ENCODE measurements at regions not wholly inside any gene's neighbourhood (a gene's known extent, or its start where the extent isn't known, plus 50 kb on each side); places are given as distances from the start of the nearest gene placed in this dataset.

DNA sequence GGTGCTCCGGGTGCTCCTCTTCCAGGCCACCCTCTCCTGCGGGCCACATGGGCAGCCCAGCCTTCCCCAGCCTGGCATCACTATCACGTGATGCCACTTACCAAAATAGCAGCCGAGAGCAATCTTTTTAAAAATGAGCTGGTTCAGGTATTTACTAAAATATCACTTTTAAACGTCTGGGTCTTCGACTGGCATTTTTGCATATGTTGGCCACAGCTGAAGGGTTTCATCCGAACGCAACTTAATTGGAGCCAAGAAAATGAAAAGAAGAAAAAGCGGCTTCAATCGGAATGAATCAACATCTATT is 94.6 kb upstream of the ANO1 start:
- no peaks in the 10 kb centered on the region for H3K4me1 Mint-ChIP-seq
- H3K4me3 Mint-ChIP-seq = no peak overlapping the region
- H3K9me3 Mint-ChIP-seq = no peaks in the 10 kb centered on the region
- H3K27ac Mint-ChIP-seq = no peak overlapping the region
- no peak for DNase-seq
- no peak for ATAC-seq (ENCODE audit: low read depth)
- H3K27me3 Mint-ChIP-seq = peaks cover 49% of the 10 kb centered on the region
- H3K36me3 Mint-ChIP-seq = no peaks in the 10 kb centered on the region
- POLR2A ChIA-PET = no interaction called here

DNA sequence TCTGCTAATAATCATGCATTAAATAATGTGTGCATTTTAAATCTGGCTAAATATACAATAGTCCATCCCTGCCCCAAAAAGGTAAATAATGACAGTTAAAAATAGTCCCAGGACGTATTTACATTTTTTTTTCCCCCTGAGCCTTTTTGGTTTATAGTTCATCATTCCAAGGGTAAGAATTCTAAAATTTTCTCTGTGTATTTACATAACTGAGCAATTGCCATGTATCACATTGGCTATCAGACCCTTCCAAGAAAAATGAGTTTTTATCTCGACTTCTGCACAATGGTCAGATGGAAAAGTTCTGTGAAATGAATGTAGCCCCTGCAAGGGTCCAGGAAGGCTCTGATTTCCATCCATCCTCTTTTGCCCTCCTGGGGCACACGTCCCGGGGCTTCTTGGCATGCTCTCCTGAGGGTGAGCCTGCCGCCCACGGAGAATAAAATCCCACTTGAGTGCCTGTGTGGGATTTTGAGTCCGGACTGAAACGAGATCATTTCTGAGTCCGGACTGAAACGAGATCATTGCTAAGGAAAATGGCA is 94.1 kb upstream of the ANO1 start:
- H3K27ac Mint-ChIP-seq = no peak overlapping the region

DNA sequence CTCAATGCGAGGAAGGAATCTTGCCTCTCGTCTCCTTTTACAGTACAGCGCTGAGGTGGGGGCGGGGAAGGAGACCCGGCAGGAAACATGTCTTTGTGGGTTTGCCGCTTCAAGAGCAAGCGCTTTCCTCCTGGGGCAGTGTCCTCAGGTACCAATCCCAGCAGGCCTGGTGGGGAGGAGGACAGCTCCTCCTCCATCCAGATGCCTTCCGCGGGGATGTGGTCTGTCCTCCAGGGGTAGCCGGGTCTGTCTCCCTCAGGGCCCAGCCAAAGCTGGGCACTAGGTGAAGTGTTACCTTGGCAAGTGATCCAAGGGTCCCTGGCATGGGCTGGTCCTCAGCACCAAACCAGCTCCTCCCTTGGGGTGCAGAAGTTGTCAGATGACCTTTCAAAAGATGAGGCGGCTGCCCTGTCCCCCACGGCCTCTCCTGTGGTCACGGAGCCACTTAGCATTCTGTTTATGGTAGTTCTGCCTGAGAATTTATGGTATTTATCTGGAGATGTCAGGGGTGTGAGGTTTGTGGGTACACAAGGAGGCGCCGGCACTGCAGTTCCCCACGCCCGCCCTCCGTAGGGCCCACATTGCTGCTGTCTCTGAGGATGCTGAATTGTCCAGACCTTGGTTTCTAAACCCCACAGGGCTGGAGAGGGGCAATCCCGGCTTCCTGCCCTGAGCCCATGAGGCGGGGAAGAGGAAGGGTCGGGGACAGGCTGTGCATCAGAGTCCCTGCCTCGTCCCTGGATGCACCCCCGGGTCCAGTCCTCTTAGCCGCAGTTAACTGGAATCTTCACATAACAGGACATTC is 93.5 kb upstream of the ANO1 start:
- no peak overlapping the region for H3K4me3 Mint-ChIP-seq
- POLR2A ChIA-PET = no interaction called here
- H3K4me1 Mint-ChIP-seq = no peaks in the 10 kb centered on the region
- ATAC-seq (ENCODE audit: low read depth) (no peak), DNase-seq (no peak)
- no peaks in the 10 kb centered on the region for H3K9me3 Mint-ChIP-seq
- peaks cover 53% of the 10 kb centered on the region for H3K27me3 Mint-ChIP-seq
- no peak overlapping the region for H3K27ac Mint-ChIP-seq
- no peaks in the 10 kb centered on the region for H3K36me3 Mint-ChIP-seq

More for the DNA sequence above, 94.1 kb upstream of the ANO1 start:
- Mint-ChIP-seq H3K4me3 (no peak overlapping the region), H3K36me3 (no peaks in the 10 kb centered on the region), H3K9me3 (no peaks in the 10 kb centered on the region), H3K27me3 (peaks cover 51% of the 10 kb centered on the region), H3K4me1 (no peaks in the 10 kb centered on the region)
- POLR2A ChIA-PET = no interaction called here
- DNase-seq (no peak), ATAC-seq (ENCODE audit: low read depth) (no peak)

- H3K27ac Mint-ChIP-seq = no peak overlapping the region
- POLR2A ChIA-PET = no interaction called here
Observed at GRCh38 chr11:69985331-69985640, 92.8 kb upstream of the ANO1 start.

DNA sequence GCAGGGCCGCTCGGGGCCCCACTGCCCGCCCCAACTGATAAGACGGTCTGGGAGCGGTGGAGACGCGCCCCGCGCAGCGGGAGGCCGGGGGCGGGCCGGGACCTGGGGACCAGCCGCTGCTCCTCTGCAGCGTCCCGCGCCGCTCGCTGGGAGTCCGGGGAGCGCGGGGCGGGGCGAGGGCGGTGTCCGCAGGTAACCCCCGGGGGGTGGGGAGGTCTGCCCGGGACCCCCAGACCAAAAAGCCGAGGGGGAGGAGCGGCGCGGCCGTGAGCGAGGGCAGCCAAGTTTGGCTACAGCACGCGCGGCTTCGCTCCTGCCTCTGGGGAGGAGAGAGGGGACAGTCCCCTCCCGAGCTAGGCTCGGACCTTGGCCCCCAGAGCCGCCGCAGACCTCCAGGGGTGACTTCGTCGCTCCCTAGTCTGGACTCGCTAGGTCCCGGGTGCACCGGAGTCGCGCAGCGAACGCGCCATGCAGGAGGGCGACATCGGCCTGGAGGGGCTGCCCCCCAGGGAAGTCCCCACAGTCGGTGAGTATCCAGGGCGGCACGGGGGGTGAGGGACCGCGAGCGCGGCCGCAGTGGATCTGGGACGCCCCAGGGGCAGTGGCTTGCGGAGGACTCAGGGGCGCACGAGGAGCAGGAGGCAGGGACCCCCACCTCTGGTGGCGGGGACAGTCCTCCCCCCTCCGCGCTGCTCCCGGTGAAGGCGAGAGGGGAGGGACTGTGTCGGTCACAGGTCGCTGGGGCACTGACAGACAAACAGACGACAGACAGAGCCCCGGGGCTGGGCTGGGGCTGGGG is 92.3 kb upstream of the ANO1 start:
- DNase-seq (no peak), ATAC-seq (ENCODE audit: low read depth) (no peak)
- Mint-ChIP-seq H3K27me3 (peaks cover 51% of the 10 kb centered on the region), H3K36me3 (no peaks in the 10 kb centered on the region), H3K4me1 (no peaks in the 10 kb centered on the region), H3K4me3 (no peak overlapping the region), H3K9me3 (no peaks in the 10 kb centered on the region), H3K27ac (no peak overlapping the region)
- POLR2A ChIA-PET = no interaction called here

More at GRCh38 chr11:69985331-69985640, 92.8 kb upstream of the ANO1 start:
- Mint-ChIP-seq H3K36me3 (no peaks in the 10 kb centered on the region), H3K9me3 (no peaks in the 10 kb centered on the region), H3K27me3 (peaks cover 51% of the 10 kb centered on the region), H3K4me3 (no peak overlapping the region), H3K4me1 (no peaks in the 10 kb centered on the region)
- ATAC-seq (ENCODE audit: low read depth) (no peak), DNase-seq (no peak)

DNA sequence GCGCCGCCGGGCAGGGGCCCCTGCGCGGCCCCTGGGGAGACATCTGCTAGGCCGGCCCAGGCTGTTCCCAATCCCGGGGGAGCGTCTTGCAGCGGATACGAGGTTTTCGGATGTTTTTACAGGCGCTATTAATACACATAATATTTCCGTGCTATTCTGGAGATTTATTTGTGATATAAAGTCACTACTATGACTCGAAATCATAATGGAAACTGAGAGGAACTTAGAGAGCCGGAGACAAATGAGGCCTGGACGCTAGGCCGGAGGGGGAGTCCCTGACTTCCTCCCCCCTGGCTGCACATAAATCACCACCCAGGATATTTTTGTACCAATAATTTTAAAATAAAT is 91.7 kb upstream of the ANO1 start:
- no peak overlapping the region for H3K27ac Mint-ChIP-seq
- POLR2A ChIA-PET = no interaction called here
- H3K9me3 Mint-ChIP-seq = no peaks in the 10 kb centered on the region
- ATAC-seq (ENCODE audit: low read depth) (no peak), DNase-seq (no peak)
- no peak overlapping the region for H3K4me3 Mint-ChIP-seq
- H3K27me3 Mint-ChIP-seq = peaks cover 51% of the 10 kb centered on the region
- no peaks in the 10 kb centered on the region for H3K36me3 Mint-ChIP-seq
- no peaks in the 10 kb centered on the region for H3K4me1 Mint-ChIP-seq

GRCh38 chr11:69986830-69987229 is 91.3 kb upstream of the ANO1 start:
- Mint-ChIP-seq H3K4me1 (no peaks in the 10 kb centered on the region), H3K27ac (no peak overlapping the region), H3K4me3 (no peak overlapping the region), H3K27me3 (peaks cover 51% of the 10 kb centered on the region), H3K36me3 (no peaks in the 10 kb centered on the region), H3K9me3 (no peaks in the 10 kb centered on the region)
- POLR2A ChIA-PET = no interaction called here
- ATAC-seq (ENCODE audit: low read depth) (no peak), DNase-seq (no peak)

DNA sequence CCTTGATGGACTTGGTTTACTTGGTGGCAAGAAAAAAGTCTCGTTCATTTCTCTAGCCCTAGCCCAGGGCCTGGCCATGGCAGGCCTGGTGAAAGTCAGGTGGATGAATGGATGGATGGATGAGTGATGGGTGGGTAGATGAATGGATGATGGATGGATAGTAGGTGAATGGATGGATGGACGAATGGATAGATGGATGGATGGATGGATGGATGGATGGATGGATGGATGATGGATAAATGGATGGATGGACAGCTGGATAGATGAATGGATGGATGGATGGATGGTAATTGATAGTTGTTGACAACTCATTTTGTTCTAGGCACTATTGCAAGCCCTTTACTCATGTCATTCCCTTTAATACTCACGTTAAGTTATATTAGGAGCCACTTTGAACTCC is 86.1 kb upstream of the ANO1 start:
- ATAC-seq (ENCODE audit: low read depth) = no peak
- H3K27ac Mint-ChIP-seq = no peak overlapping the region
- no peaks in the 10 kb centered on the region for H3K4me1 Mint-ChIP-seq
- H3K9me3 Mint-ChIP-seq = peaks cover 2% of the 10 kb centered on the region
- POLR2A ChIA-PET = no interaction called here
- no peak for DNase-seq
- H3K4me3 Mint-ChIP-seq = no peak overlapping the region
- no peaks in the 10 kb centered on the region for H3K36me3 Mint-ChIP-seq
- H3K27me3 Mint-ChIP-seq = peaks cover 27% of the 10 kb centered on the region

DNA sequence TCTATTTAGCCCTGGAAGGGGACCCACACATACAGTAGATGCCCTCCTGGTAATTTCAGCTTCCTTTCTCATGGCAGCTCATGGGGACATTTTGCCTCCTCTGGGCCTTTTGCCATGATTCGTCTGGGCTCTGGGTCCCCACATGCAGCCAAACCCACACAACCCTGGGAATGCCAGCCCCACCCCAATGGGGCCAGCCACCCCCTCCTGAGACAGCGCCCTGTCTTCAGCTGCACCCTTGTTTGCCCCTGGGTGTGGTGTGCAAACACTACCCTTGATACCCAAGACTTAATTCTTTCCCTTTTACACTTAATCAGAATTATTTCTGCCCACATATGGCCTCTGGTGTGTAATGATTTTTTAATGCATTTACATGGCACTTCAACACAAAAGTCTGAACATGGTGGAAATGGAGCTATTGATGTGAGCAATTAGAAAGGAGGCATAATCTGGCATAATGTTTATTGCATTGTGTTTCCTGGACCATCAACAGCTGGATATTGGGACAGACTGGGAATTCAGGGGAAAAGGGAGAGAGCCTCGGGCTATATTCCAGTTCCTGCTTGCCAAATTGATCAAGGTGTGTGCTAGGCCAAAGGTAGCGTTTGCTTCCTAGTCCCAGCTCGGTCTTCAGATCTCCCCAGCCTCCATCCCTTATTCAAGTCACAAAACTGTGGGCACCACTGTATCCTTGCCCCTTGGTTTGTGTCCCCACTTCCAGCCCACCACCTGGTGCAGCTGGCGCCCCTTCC is 85.0 kb upstream of the ANO1 start:
- H3K27me3 Mint-ChIP-seq = peaks cover 16% of the 10 kb centered on the region
- no peak for ATAC-seq (ENCODE audit: low read depth)

DNA sequence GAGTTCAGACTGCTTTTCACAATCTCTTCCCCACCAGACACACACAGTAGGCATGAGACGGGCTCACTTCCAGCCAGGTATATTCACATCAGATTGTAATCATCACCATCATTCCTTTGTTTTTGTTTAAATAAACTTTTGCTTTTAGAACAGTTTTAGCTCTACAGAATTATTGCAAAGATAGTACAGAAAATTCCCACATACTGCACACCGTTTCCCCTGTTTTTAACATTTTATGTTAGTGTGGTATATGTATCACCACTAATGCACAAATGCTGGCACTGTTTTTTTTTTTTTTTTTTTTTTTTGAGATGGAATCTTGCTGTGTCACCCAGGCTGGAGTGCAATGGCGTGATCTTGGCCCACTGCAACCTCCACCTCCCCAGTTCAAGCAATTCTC is 83.3 kb upstream of the ANO1 start:
- no peaks in the 10 kb centered on the region for H3K36me3 Mint-ChIP-seq
- peaks cover 8% of the 10 kb centered on the region for H3K27me3 Mint-ChIP-seq
- H3K4me1 Mint-ChIP-seq = no peaks in the 10 kb centered on the region
- H3K27ac Mint-ChIP-seq = no peak overlapping the region
- POLR2A ChIA-PET = no interaction called here
- no peak for ATAC-seq (ENCODE audit: low read depth)
- peaks cover 2% of the 10 kb centered on the region for H3K9me3 Mint-ChIP-seq
- H3K4me3 Mint-ChIP-seq = no peak overlapping the region
- DNase-seq = no peak

More for the DNA sequence above, 85.0 kb upstream of the ANO1 start:
- H3K9me3 Mint-ChIP-seq = peaks cover 2% of the 10 kb centered on the region
- H3K36me3 Mint-ChIP-seq = no peaks in the 10 kb centered on the region
- no peak overlapping the region for H3K27ac Mint-ChIP-seq
- no peaks in the 10 kb centered on the region for H3K4me1 Mint-ChIP-seq
- POLR2A ChIA-PET = interaction anchor here (0.6 kb wide), 1 partner anchor 161 kb away, joined by 4 read pairs; no protein-coding TSS in a partner anchor
- no peak for DNase-seq
- no peak overlapping the region for H3K4me3 Mint-ChIP-seq

- Mint-ChIP-seq H3K36me3 (no peaks in the 10 kb centered on the region), H3K9me3 (peaks cover 2% of the 10 kb centered on the region), H3K4me1 (no peaks in the 10 kb centered on the region), H3K27me3 (peaks cover 12% of the 10 kb centered on the region), H3K27ac (no peak overlapping the region), H3K4me3 (no peak overlapping the region)
- DNase-seq (no peak), ATAC-seq (ENCODE audit: low read depth) (no peak)
- POLR2A ChIA-PET = no interaction called here
Observed at GRCh38 chr11:69995697-69996096, 82.4 kb upstream of the ANO1 start.

DNA sequence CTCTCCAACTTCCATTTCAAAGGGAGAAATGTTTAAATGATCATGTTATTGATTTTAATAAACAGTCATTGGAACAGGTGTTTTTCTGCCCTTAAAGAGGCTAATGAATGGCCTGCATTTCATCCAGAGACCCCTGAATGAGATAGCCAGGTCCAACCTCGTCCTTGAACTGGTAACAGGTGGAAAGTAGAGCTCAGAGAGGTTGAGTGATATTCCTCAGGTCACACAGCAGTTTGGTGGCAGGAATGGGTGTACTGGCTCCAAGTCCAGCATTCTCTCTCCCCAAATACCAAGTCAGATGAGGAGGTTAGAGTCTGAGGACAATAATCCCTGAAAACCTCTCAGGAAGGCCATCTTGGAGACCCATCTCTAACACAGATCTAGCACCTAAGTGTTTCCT is 81.7 kb upstream of the ANO1 start:
- POLR2A ChIA-PET = no interaction called here
- H3K9me3 Mint-ChIP-seq = peaks cover 2% of the 10 kb centered on the region
- ATAC-seq (ENCODE audit: low read depth) (no peak), DNase-seq (no peak)
- peaks cover 14% of the 10 kb centered on the region for H3K27me3 Mint-ChIP-seq
- H3K27ac Mint-ChIP-seq = no peak overlapping the region
- H3K36me3 Mint-ChIP-seq = no peaks in the 10 kb centered on the region
- no peaks in the 10 kb centered on the region for H3K4me1 Mint-ChIP-seq
- H3K4me3 Mint-ChIP-seq = no peak overlapping the region

DNA sequence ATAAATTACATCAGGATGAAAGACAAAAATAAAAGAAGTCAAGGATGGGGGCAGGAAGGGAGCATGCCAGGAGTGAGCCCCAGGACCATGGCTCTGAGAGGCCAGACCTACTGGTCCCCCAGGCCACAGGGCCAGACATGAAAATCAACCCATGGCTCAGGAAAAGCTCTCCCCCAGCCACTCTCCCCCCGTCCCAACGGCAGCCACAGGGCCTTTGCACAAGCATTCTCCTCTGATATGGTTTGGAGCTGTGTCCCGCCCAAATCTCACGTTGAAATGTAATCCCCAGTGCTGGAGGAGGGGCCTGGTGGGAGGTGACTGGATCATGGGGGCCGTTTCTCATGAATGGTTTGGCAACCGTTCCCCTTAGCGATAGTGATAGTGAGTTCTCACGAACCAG is 80.8 kb upstream of the ANO1 start:
- Mint-ChIP-seq H3K4me3 (no peak overlapping the region), H3K9me3 (no peaks in the 10 kb centered on the region), H3K27me3 (peaks cover 14% of the 10 kb centered on the region), H3K27ac (no peak overlapping the region), H3K4me1 (peaks cover under 1% of the 10 kb centered on the region), H3K36me3 (no peaks in the 10 kb centered on the region)
- ATAC-seq (ENCODE audit: low read depth) (no peak), DNase-seq (no peak)
- POLR2A ChIA-PET = no interaction called here

GRCh38 chr11:69999721-70000120 is 78.4 kb upstream of the ANO1 start:
- Mint-ChIP-seq H3K4me1 (peaks cover 4% of the 10 kb centered on the region), H3K27ac (no peak overlapping the region), H3K4me3 (no peak overlapping the region), H3K36me3 (no peaks in the 10 kb centered on the region), H3K9me3 (no peaks in the 10 kb centered on the region), H3K27me3 (peaks cover 10% of the 10 kb centered on the region)
- DNase-seq (no peak), ATAC-seq (ENCODE audit: low read depth) (no peak)
- POLR2A ChIA-PET = no interaction called here

All from activated naive CD8-positive, alpha-beta T cell treated with anti-CD3 and anti-CD28 coated beads, Interleukin-2, amount 10 ng/mL, durations not matched to agents 7 days and 5 days (primary cell).